ENCODE measurements at regions not wholly inside any gene's neighbourhood (a gene's known extent, or its start where the extent isn't known, plus 50 kb on each side); places are given as distances from the start of the nearest gene placed in this dataset.
"Not testable (repeated sequence)": the region's sequence is repeated elsewhere in the genome, so short reads cannot be mapped to it uniquely, and the experiment has no call there.

- no peaks in the 10 kb centered on the region for H3K36me3 ChIP-seq (replicated peaks; ENCODE audit: low read depth, low read length)
- no peak overlapping the region for H3K9ac ChIP-seq (ENCODE audit: low read length)
- H2AFZ ChIP-seq (ENCODE audit: low read depth, low read length) = no peak overlapping the region
- no peak overlapping the region for H3K4me3 ChIP-seq (ENCODE audit: low read length)
- peaks cover 2% of the 10 kb centered on the region; the same call in 1 of the 2 replicates for H3K27me3 ChIP-seq (ENCODE audit: low read depth, low read length)
- H4K20me1 ChIP-seq (ENCODE audit: insufficient read depth, low read length) = no peaks in the 10 kb centered on the region
- no peak for TF ChIP-seq EZH2phosphoT487 (IDR thresholded peaks at IDR 0.05; ENCODE audit: low read depth)
- TF ChIP-seq CTCF (IDR thresholded peaks at IDR 0.05; ENCODE audit: low read depth, low read length) = no peak
- no peaks in the 10 kb centered on the region for H3K4me1 ChIP-seq (ENCODE audit: low read length)
- H3K27ac ChIP-seq (ENCODE audit: low read length) = no peak overlapping the region
- H3K79me2 ChIP-seq (ENCODE audit: low read length) = no peaks in the 10 kb centered on the region
- no peaks in the 10 kb centered on the region for H3K9me3 ChIP-seq (ENCODE audit: insufficient read depth, low read length)
- no peak overlapping the region for H3K4me2 ChIP-seq (ENCODE audit: low read length)
Observed at GRCh38 chr1:230476622-230477003, 50.5 kb upstream of the PGBD5 start.

GRCh38 chr1:230475856-230476621, 49.9 kb upstream of the PGBD5 start:
- not testable (repeated sequence) for H3K27ac ChIP-seq (ENCODE audit: low read length); H4K20me1 ChIP-seq (ENCODE audit: insufficient read depth, low read length); H3K4me1 ChIP-seq (ENCODE audit: low read length); H3K4me2 ChIP-seq (ENCODE audit: low read length); H3K27me3 ChIP-seq (ENCODE audit: low read depth, low read length); H3K9ac ChIP-seq (ENCODE audit: low read length); H3K4me3 ChIP-seq (ENCODE audit: low read length); H2AFZ ChIP-seq (ENCODE audit: low read depth, low read length); H3K9me3 ChIP-seq (ENCODE audit: insufficient read depth, low read length); H3K36me3 ChIP-seq (replicated peaks; ENCODE audit: low read depth, low read length); H3K79me2 ChIP-seq (ENCODE audit: low read length)

Data from OCI-LY3 (cell line).